HCT116 (cell line): ENCODE measurements at regions not wholly inside any gene's neighbourhood (a gene's known extent, or its start where the extent isn't known, plus 50 kb on each side); places are given as distances from the start of the nearest gene placed in this dataset.

ENCODE experiments used
- ATAC-seq: fragments of 200-7000 bp; cut with Tn5 transposase; 2 replicates; pipeline ENCODE4 v1.9.1; 2020; ENCODE audit warnings: mild to moderate bottlenecking, moderate library complexity
- BruUV-seq: library from RNA; stranded (reverse); fragments of 400-500 nt; replicated peaks from 2 replicates; lab custom pipeline; 2021; lab: Mats Ljungman, UMichigan
- CTCF ChIA-PET: fragments of 300-600 bp; sonication (Branson Sonifier 250); formaldehyde crosslinking; loops from one replicate; lab custom pipeline; 2021; ENCODE audit warnings: antibody characterized with exemption; lab: Charles Lee
- POLR2A ChIA-PET: fragments of 300-600, 350-600 bp; sonication (Branson Sonifier 250); formaldehyde crosslinking; loops from one replicate; lab custom pipeline; 2021; ENCODE audit warnings: antibody characterized with exemption; lab: Charles Lee
- RAD21 ChIA-PET, 2 experiments: fragments of 300-600 bp; sonication (Branson Sonifier 250); formaldehyde crosslinking; loops; one replicate each; lab custom pipeline; 2023; ENCODE audit warnings: low total read pairs in 2 of 2; ENCODE audit not compliant: uncharacterized antibody in 2 of 2, unreplicated experiment in 2 of 2, low non-redundant PET in 1 of 2; lab: Charles Lee
- DNase-seq: peaks from one replicate; pipeline ENCODE4 v3.0.0-alpha.2; 2010; ENCODE audit warnings: low read depth, low spot score
- H2AFZ ChIP-seq: fragments of 200-600 bp; shearing (Covaris generic), sonication (generic); 2 replicates; pipeline ENCODE4 v1.6.1; 2017; ENCODE audit warnings: low read depth, mixed run types, mixed read lengths, antibody characterized with exemption, low read length; ENCODE audit not compliant: poor library complexity, severe bottlenecking
- H3K27ac ChIP-seq: 2 replicates; pipeline ENCODE4 v1.5.1; 2012; ENCODE audit warnings: low read depth, low read length
- H3K27me3 ChIP-seq: fragments of 200-600 bp; sonication (generic); 2 replicates; pipeline ENCODE4 v1.6.1; 2016; ENCODE audit warnings: mixed run types, low read length, mixed read lengths; ENCODE audit not compliant: insufficient read depth
- H3K36me3 ChIP-seq, 2 experiments: fragments of 200-500 bp in 1 of 2; fragments of 200-600 bp in 1 of 2; sonication (Bioruptor generic) in 1 of 2; sonication (generic) in 1 of 2; 2 replicates each; pipeline versions ENCODE4 v1.5.1 to v1.6.1; 2014 to 2016; ENCODE audit warnings: low read length in 2 of 2, inconsistent platforms in 1 of 2, mixed read lengths in 1 of 2, mixed run types in 1 of 2; ENCODE audit not compliant: insufficient read depth in 2 of 2, control insufficient read depth in 1 of 2
- H3K4me1 ChIP-seq, 2 experiments: fragments of 200-600 bp in 1 of 2; sonication (generic) in 1 of 2; 2 replicates each; pipeline versions ENCODE4 v1.5.1 to v1.6.1; 2012 to 2017; ENCODE audit warnings: low read length in 2 of 2, inconsistent platforms in 1 of 2, mild to moderate bottlenecking in 1 of 2, mixed read lengths in 1 of 2, mixed run types in 1 of 2, moderate library complexity in 1 of 2; ENCODE audit not compliant: insufficient read depth in 2 of 2, control insufficient read depth in 1 of 2
- H3K4me2 ChIP-seq: fragments of 200-600 bp; sonication (generic); 2 replicates; pipeline ENCODE4 v1.6.1; 2017; ENCODE audit warnings: mixed run types, low read length, mixed read lengths
- H3K4me3 ChIP-seq, 2 experiments: fragments of 200-600 bp in 1 of 2; sonication (generic) in 1 of 2; replicated peaks in 1 of 2; 2 replicates each; pipeline ENCODE4 v1.5.1; 2011 to 2016; ENCODE audit warnings: low read length in 2 of 2, control low read depth in 1 of 2, low read depth in 1 of 2, mild to moderate bottlenecking in 1 of 2, mixed read lengths in 1 of 2, mixed run types in 1 of 2
- H3K79me2 ChIP-seq: fragments of 200-600 bp; sonication (generic); 2 replicates; pipeline ENCODE4 v1.6.1; 2017; ENCODE audit warnings: mild to moderate bottlenecking, mixed run types, low read length, moderate library complexity, mixed read lengths; ENCODE audit not compliant: insufficient read depth
- H3K9ac ChIP-seq: fragments of 200-600 bp; sonication (generic); 2 replicates; pipeline ENCODE4 v1.6.1; 2016; ENCODE audit warnings: low read length, mixed read lengths
- H3K9me2 ChIP-seq: fragments of 200-600 bp; sonication (generic), shearing (Covaris generic); 2 replicates; pipeline ENCODE4 v1.6.1; 2017; ENCODE audit warnings: mixed run types, mild to moderate bottlenecking, moderate library complexity; ENCODE audit not compliant: insufficient read depth
- H3K9me3 ChIP-seq, 2 experiments: fragments of 200-500 bp in 1 of 2; fragments of 200-600 bp in 1 of 2; sonication (Bioruptor generic) in 1 of 2; sonication (generic) in 1 of 2; 2 replicates each; pipeline ENCODE4 v1.6.1; 2014 to 2017; ENCODE audit warnings: low read length in 2 of 2, mixed read lengths in 2 of 2, inconsistent platforms in 1 of 2, low read depth in 1 of 2, mild to moderate bottlenecking in 1 of 2, mixed run types in 1 of 2, moderate library complexity in 1 of 2; ENCODE audit not compliant: control insufficient read depth in 1 of 2, insufficient read depth in 1 of 2
- H4K20me1 ChIP-seq: fragments of 200-600 bp; sonication (generic), shearing (Covaris generic); 2 replicates; pipeline ENCODE4 v1.6.1; 2017; ENCODE audit warnings: mixed run types, mild to moderate bottlenecking, moderate library complexity; ENCODE audit not compliant: insufficient read depth
- ATF3 ChIP-seq: IDR thresholded peaks from 2 replicates; pipeline ENCODE4 v1.6.1; 2012
- CEBPB ChIP-seq: IDR thresholded peaks from 2 replicates; pipeline ENCODE4 v1.6.1; 2012; ENCODE audit warnings: low read depth
- EZH2 ChIP-seq: fragments of 200-600 bp; sonication (generic); IDR thresholded peaks from 2 replicates; pipeline ENCODE4 v1.6.1; 2017; ENCODE audit warnings: antibody characterized with exemption, mixed run types
- EZH2phosphoT487 ChIP-seq: fragments of 200-600 bp; IDR thresholded peaks from 2 replicates; pipeline ENCODE4 v1.6.1; 2018; ENCODE audit warnings: antibody characterized with exemption, borderline replicate concordance
- FOSL1 ChIP-seq: IDR thresholded peaks from 2 replicates; pipeline ENCODE4 v1.6.1; 2012; ENCODE audit warnings: low read depth
- RAD21 ChIP-seq: IDR thresholded peaks from 2 replicates; pipeline ENCODE4 v1.6.1; 2012; ENCODE audit warnings: low read depth, mild to moderate bottlenecking
- REST ChIP-seq: IDR thresholded peaks from 2 replicates; pipeline ENCODE4 v1.6.1; 2012; ENCODE audit warnings: low read depth
- SIN3A ChIP-seq: IDR thresholded peaks from 2 replicates; pipeline ENCODE4 v1.6.1; 2012; ENCODE audit warnings: low read depth
- SRF ChIP-seq: IDR thresholded peaks from 2 replicates; pipeline ENCODE4 v1.6.1; 2012; ENCODE audit warnings: low read depth
- TCF7L2 ChIP-seq: IDR thresholded peaks from 2 replicates; pipeline ENCODE4 v1.7.0; 2011; ENCODE audit warnings: borderline replicate concordance, inconsistent platforms; ENCODE audit not compliant: insufficient read depth, insufficient read length; ENCODE audit errors: extremely low read depth
- YY1 ChIP-seq: IDR thresholded peaks from 2 replicates; pipeline ENCODE4 v1.6.1; 2011; ENCODE audit warnings: low read length, low read depth, moderate library complexity, mild to moderate bottlenecking; ENCODE audit not compliant: insufficient replicate concordance; ENCODE audit errors: extremely low read depth
- ZBTB33 ChIP-seq: IDR thresholded peaks from 2 replicates; pipeline ENCODE4 v1.6.1; 2011; ENCODE audit warnings: mild to moderate bottlenecking, low read length, moderate library complexity; ENCODE audit not compliant: insufficient replicate concordance; ENCODE audit errors: extremely low read depth
- ZFX ChIP-seq: fragments of 450-650 bp; IDR thresholded peaks from 2 replicates; pipeline ENCODE4 v1.6.1; 2017
- intact Hi-C: fragments of 100-400 bp; cut with micrococcal nuclease; formaldehyde crosslinking; loops from 2 replicates; pipeline ENCODE4 v1.10.0; 2022

DNA sequence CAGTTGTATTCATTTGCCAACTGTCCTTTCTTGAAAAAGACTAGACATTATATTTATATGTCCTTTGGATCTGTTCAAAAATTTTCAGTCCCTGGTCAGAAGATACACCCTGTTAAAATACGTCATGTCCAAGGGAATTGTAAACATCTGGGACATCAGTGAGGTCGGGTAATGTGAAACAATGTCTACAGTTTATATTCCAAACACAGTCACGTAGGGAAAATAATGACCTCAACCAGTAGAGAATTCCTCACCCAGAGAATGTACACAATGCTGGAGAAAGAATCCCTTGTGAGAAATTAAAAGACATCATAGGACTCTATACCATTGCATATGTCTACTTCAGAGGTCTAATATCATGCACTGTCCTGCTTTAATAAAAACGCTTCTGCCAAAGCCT, 888.0 kb upstream of the CHAC2 start:
- H3K36me3 ChIP-seq = no peaks in the 10 kb centered on the region
- ChIA-PET CTCF (no interaction called here), POLR2A (no interaction called here), RAD21 (no interaction called here)
- H3K9me3 ChIP-seq = no peaks in the 10 kb centered on the region
- no TSS peak for BruUV-seq
- peaks cover 5 to 23% of the 10 kb centered on the region in 2 experiments; a peak in 3 of 4 replicates for H3K4me1 ChIP-seq
- no peaks in the 10 kb centered on the region for H3K79me2 ChIP-seq
- no peak overlapping the region for H3K9ac ChIP-seq
- H3K27me3 ChIP-seq = no peaks in the 10 kb centered on the region
- ATAC-seq (no peak), DNase-seq (no peak)
- no peak overlapping the region for H2AFZ ChIP-seq
- no peak for TF ChIP-seq SRF
- TF ChIP-seq CEBPB = no peak
- no peak for TF ChIP-seq EZH2
- TF ChIP-seq ATF3 = no peak
- TF ChIP-seq RAD21 = no peak
- no peak for TF ChIP-seq EZH2phosphoT487
- TF ChIP-seq ZBTB33 = no peak
- TF ChIP-seq FOSL1 = no peak
- H3K9me2 ChIP-seq = no peaks in the 10 kb centered on the region
- no peaks in the 10 kb centered on the region for H4K20me1 ChIP-seq
- no peak overlapping the region for H3K4me2 ChIP-seq
- H3K27ac ChIP-seq = no peak overlapping the region
- intact Hi-C loops = no loop called here
- no peak overlapping the region for H3K4me3 ChIP-seq

GRCh38 chr2:52877703-52878102, 889.9 kb upstream of the CHAC2 start:
- CTCF ChIA-PET = no interaction called here
- RAD21 ChIA-PET = no interaction called here
- TF ChIP-seq YY1 (no peak), TCF7L2 (no peak), EZH2phosphoT487 (no peak), REST (no peak), ZFX (no peak), SIN3A (no peak)
- TF ChIP-seq, all 23 proteins: peak for 0
- POLR2A ChIA-PET = no interaction called here
- no peaks in the 10 kb centered on the region for H3K27me3 ChIP-seq
- H3K79me2 ChIP-seq = no peaks in the 10 kb centered on the region
- H3K9me3 ChIP-seq = no peaks in the 10 kb centered on the region
- no peaks in the 10 kb centered on the region for H3K36me3 ChIP-seq
- no TSS peak for BruUV-seq
- DNase-seq (no peak), ATAC-seq (no peak)
- intact Hi-C loops = no loop called here
- H2AFZ ChIP-seq = no peak overlapping the region
- H3K9ac ChIP-seq = no peak overlapping the region
- no peak overlapping the region for H3K27ac ChIP-seq
- no peaks in the 10 kb centered on the region for H4K20me1 ChIP-seq
- H3K9me2 ChIP-seq = no peaks in the 10 kb centered on the region
- peaks cover 5 to 24% of the 10 kb centered on the region in 2 experiments; a peak in 3 of 4 replicates for H3K4me1 ChIP-seq
- no peak overlapping the region for H3K4me2 ChIP-seq
- H3K4me3 ChIP-seq = no peak overlapping the region
